Osteoblast (primary cell): ENCODE measurements at regions not wholly inside any gene's neighbourhood (a gene's known extent, or its start where the extent isn't known, plus 50 kb on each side); places are given as distances from the start of the nearest gene placed in this dataset.

Experiments used
- DNase-seq: peaks from one replicate; pipeline ENCODE4 v3.0.0; 2011; ENCODE audit warnings: low spot score, mixed read lengths; ENCODE audit not compliant: insufficient read length; ENCODE audit errors: missing footprints
- H2AFZ ChIP-seq: 2 replicates; pipeline ENCODE4 v1.6.0; 2011; ENCODE audit warnings: mild to moderate bottlenecking, low read length
- H3K27ac ChIP-seq: 2 replicates; pipeline ENCODE4 v1.5.1; 2011; ENCODE audit warnings: mild to moderate bottlenecking, low read depth, low read length, moderate library complexity
- H3K27me3 ChIP-seq: 2 replicates; pipeline ENCODE4 v1.6.0; 2012; ENCODE audit warnings: mild to moderate bottlenecking, control low read depth, inconsistent platforms, low read length, moderate library complexity; ENCODE audit not compliant: insufficient read depth
- H3K36me3 ChIP-seq: 2 replicates; pipeline ENCODE4 v1.5.1; 2011; ENCODE audit warnings: mild to moderate bottlenecking, low read length, control low read depth, moderate library complexity; ENCODE audit not compliant: insufficient read depth
- H3K4me1 ChIP-seq: 2 replicates; pipeline ENCODE4 v1.5.1; 2011; ENCODE audit warnings: mild to moderate bottlenecking, low read length, control low read depth, moderate library complexity; ENCODE audit not compliant: insufficient read depth
- H3K4me2 ChIP-seq: 2 replicates; pipeline ENCODE4 v1.6.0; 2011; ENCODE audit warnings: mild to moderate bottlenecking, low read length; ENCODE audit not compliant: insufficient read depth
- H3K4me3 ChIP-seq: fragments of 200-600 bp; sonication (generic); 3 replicates; pipeline ENCODE4 v1.5.1; 2012; ENCODE audit warnings: mild to moderate bottlenecking, low read length, inconsistent platforms; ENCODE audit not compliant: insufficient read depth
- H3K79me2 ChIP-seq: 2 replicates; pipeline ENCODE4 v1.6.0; 2012; ENCODE audit warnings: mild to moderate bottlenecking, low read length, control low read depth, inconsistent platforms; ENCODE audit not compliant: insufficient read depth
- H3K9me3 ChIP-seq: 2 replicates; pipeline ENCODE4 v1.5.1; 2011; ENCODE audit warnings: low read depth, low read length, control low read depth
- H4K20me1 ChIP-seq: 2 replicates; pipeline ENCODE4 v1.6.0; 2012; ENCODE audit warnings: mild to moderate bottlenecking, low read length, control low read depth; ENCODE audit not compliant: insufficient read depth
- CTCF ChIP-seq: IDR thresholded peaks from 2 replicates; pipeline ENCODE4 v1.5.1; 2011; ENCODE audit warnings: mild to moderate bottlenecking, low read depth, low read length, moderate library complexity; ENCODE audit errors: extremely low read depth

DNA sequence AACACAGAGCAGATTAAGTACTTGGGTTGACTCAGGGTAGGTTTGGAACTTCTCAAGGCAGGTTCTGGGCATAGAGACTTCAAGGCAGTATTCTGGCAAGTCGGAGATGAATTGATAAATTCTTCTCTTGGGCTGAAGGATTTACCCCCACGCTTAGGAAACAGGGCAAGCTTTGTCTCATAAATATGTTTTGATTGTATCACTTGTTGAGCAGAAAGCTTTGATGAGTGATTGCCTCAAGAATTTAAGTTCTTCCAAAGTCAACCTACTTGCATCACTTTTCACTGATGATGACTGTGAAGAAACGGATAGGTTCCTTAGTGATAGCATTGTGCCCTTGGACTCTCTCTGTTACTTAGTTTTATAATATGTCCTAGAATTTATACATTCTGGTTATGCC lies 258.6 kb upstream of the DACH1 start:
- no peak for DNase-seq
- Histone ChIP-seq H3K79me2 (no peaks in the 10 kb centered on the region), H3K4me3 (no peak overlapping the region), H2AFZ (no peak overlapping the region), H3K36me3 (no peaks in the 10 kb centered on the region), H3K9me3 (no peaks in the 10 kb centered on the region), H4K20me1 (no peaks in the 10 kb centered on the region), H3K27me3 (no peaks in the 10 kb centered on the region), H3K27ac (no peak overlapping the region), H3K4me2 (no peak overlapping the region), H3K4me1 (no peaks in the 10 kb centered on the region)
- TF ChIP-seq CTCF = no peak

DNA sequence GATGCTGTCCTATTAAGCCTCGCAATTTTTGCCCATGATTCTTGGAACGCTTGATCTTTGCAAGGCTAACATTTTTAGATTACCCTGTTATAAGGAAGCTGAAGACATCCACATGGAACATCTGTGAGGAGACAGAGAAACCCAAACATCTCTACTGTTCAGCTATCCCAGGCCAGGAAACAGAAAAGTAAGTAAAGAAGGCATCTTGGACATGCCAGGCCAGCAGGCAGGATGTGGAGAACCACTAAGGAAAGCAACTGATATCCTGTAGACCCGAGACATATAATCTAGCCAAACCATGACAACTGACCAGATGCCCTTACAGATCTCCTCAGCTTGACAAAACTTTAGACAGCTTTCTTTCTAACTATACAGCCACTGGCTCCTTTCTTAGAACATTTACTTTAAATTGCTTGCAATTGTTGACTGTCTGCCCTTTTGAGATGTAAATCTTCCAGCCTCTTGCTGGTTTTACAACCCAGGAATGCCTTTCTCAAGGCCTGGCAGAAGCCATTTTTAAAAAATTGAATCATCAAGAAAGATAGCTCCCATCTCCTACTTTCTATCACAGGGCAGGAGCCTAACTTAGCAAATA lies 255.8 kb upstream of the DACH1 start:
- no peak for TF ChIP-seq CTCF
- Histone ChIP-seq H3K9me3 (no peaks in the 10 kb centered on the region), H3K4me3 (no peak overlapping the region), H3K27me3 (no peaks in the 10 kb centered on the region), H4K20me1 (no peaks in the 10 kb centered on the region), H2AFZ (no peak overlapping the region), H3K4me1 (no peaks in the 10 kb centered on the region), H3K4me2 (no peak overlapping the region), H3K36me3 (no peaks in the 10 kb centered on the region), H3K79me2 (no peaks in the 10 kb centered on the region), H3K27ac (no peak overlapping the region)
- DNase-seq = no peak

DNA sequence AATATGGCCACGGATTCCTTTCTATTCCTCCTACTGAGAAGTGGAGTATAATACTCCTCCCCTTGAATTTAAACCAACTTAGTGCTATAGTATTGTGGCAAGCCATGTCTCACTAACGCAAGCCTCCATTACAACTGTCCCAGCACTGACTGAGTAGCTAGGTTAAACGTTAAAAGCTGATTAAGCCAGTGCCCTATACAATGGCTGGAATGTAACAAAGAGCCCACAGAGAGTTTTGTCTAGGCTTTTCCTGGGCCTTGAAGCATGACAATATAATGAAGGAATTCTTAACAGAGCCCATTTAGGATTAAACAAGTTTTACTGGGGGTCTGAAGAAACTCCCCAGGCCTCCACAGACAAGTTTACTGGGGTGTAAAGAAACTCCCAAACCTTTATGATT lies 254.5 kb upstream of the DACH1 start:
- Histone ChIP-seq H3K9me3 (no peaks in the 10 kb centered on the region), H2AFZ (no peak overlapping the region), H3K79me2 (no peaks in the 10 kb centered on the region), H3K4me3 (no peak overlapping the region), H3K4me1 (no peaks in the 10 kb centered on the region), H3K27ac (no peak overlapping the region), H3K4me2 (no peak overlapping the region), H3K27me3 (no peaks in the 10 kb centered on the region), H4K20me1 (no peaks in the 10 kb centered on the region), H3K36me3 (no peaks in the 10 kb centered on the region)
- no peak for TF ChIP-seq CTCF
- no peak for DNase-seq

GRCh38 chr13:72120632-72121031 lies 253.6 kb upstream of the DACH1 start:
- H3K79me2 ChIP-seq = no peaks in the 10 kb centered on the region
- no peak for TF ChIP-seq CTCF
- no peaks in the 10 kb centered on the region for H4K20me1 ChIP-seq
- DNase-seq = peak; percentile 18
- H3K9me3 ChIP-seq = no peaks in the 10 kb centered on the region
- no peaks in the 10 kb centered on the region for H3K4me1 ChIP-seq
- no peaks in the 10 kb centered on the region for H3K27me3 ChIP-seq
- no peak overlapping the region for H3K4me3 ChIP-seq
- H3K27ac ChIP-seq = no peak overlapping the region
- no peak overlapping the region for H2AFZ ChIP-seq
- no peak overlapping the region for H3K4me2 ChIP-seq
- no peaks in the 10 kb centered on the region for H3K36me3 ChIP-seq
